COLO829 (cell line): ENCODE measurements at regions not wholly inside any gene's neighbourhood (a gene's known extent, or its start where the extent isn't known, plus 50 kb on each side); places are given as distances from the start of the nearest gene placed in this dataset.

ENCODE experiments used
- DNase-seq: peaks from one replicate; pipeline ENCODE4 v3.0.0; 2012; ENCODE audit warnings: low spot score

DNA sequence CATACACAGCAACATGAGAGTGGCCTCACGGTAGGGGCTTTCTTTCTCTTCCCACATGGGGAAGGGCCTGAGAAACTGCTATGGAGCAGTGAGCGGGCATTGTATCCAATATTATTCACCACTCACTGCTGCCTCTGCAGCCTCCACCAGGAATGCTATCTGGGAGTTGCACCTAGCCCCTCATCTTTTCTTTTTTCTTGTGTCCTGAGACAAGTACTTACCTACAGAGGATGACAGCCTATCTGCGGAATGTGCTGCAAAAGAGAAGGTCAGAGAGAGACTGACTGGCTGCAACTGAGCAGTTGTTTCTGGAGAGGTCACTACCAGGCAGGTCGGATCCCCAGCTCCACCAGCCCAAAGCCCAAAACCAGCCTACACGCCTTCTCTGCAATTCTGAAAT, 52.1 kb upstream of the HTATIP2 start:
- no peak for DNase-seq

DNA sequence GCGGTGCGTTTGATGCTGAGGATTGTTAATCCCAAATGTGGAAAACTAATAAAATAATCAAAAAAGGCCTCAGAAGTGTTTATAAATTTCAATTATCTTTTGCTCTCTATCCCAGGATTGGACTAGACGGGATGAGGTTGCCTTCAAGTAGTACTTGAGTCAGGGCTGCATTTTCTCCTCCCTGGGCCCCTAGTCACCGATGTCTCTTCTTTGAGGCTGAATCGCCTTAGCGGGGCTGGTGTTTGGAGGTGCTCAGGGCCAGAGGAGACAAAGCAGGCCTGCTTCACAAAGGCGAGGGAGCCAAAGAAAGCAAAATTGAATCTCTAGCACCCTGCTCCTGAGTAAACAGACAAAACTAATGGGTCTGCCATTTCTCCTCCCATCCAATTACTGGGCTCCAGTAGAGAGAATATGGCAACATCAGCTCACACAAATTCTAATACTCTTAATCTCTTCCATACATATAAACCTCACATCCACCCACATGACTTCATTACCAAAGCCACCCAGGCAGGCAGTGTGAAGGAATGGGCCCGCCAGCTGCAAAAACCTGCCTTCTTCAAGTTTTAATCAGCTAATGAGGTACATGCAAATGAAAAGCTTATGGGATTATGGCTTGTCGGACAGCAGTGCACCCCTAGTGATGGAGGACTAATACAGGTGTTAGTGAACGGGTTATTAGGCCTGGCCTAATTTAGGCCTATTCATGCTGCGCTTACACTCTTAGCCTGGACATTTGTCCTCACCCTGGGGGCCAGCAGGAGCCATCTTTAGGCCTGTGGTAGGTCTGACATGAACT, 52.7 kb upstream of the HTATIP2 start:
- DNase-seq: no peak

DNA sequence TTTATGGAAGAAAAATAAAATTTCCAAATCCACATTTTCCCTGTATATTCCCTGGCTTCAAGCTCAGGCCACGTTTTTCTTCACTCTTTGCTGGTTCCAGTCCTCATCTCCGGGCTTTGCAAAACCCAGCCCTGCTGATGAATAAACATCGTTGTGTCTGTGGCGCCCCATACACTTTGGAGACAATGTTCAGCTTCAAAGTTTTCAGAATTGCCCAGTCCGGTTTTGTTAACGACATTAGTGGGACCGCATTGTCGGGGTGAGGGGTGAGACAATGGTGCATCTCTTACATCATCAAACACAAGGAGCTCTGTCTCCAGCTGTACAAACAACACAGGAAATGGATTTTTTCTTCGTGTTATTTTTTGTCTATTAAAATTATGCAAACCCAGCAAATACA, 53.4 kb upstream of the HTATIP2 start:
- DNase-seq: peak; percentile 13

DNA sequence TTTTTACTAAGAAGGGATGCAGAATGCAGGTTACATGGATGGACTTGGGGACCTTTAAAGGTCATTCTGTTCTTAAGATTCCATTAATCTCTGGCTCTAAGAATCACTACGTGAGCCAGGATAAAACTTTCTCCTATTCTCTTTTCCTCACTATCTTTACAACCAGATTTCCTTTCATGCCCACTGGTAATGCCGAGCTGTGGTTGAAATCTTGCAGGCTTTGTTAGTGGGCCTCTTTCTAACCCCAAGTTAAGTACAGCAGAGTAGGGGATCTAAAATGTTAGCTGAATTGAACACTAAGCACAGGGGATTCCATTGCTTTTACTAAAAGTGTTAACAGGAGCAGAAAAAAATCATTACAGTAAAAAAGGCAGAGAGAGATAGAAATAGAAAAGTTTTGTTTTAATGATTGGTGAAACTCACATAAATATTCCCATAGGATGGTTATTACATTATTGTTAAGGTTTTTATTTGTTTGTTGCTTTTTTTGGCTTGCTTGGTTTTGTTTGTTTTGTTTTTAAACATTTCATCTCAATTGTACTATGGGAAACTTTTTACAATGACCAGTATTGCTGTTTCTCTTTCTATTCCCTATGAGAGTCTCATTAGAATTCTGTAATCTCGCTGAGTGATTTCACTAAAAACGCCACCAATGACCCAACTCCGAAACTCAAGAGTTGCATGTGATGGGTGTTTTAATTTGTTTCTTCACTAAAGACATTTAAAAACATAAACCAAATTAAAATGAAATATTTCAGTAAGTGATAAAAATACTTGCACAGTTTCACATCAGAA, 54.1 kb upstream of the HTATIP2 start:
- DNase-seq: no peak

DNA sequence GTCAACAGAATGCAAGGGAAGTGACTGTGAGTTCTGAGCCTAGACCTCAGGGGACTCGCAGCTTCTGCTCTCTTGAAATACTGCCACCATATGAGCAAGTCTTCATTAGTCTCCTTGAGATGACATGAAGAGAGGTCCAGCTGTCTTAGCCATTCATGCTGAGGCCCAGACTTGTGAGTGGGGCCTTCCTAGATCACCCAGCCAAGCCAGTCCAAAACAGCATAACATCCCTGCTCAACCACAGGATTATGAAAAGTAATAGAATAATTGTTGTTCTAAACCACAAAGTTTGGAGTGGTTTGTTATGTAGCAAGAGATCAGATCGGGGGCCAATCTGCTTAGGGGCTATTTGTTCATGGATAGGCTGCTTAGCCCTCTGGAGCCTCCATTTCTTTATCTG, 54.9 kb upstream of the HTATIP2 start:
- no peak for DNase-seq

DNA sequence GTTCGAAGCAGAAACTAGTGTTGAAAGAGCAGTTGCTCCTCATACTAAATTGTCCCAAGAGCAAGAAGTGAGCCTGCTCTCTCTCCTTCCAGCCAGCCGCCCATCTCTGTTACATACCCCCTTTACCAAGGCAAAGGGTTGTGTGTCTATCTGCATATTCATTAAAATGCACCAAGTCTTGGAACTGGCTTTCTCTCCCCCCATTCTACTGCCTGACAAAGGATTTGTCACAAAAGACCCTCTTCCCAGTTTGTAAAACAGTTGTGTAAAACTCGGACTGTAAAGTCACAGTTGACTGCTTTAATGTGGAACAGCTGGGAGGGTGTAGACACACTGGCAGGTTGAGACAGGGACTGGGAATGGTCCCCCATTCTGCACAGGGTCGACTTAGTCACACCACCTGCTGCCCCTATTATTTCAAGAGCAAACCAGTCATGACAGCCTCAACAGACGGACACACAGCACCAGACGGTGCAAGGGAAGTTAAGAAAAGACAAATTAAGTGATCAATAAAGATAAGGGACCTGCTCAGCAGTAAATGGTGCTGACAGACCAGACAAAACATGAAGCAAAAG, 60.0 kb upstream of the HTATIP2 start:
- DNase-seq: no peak

DNA sequence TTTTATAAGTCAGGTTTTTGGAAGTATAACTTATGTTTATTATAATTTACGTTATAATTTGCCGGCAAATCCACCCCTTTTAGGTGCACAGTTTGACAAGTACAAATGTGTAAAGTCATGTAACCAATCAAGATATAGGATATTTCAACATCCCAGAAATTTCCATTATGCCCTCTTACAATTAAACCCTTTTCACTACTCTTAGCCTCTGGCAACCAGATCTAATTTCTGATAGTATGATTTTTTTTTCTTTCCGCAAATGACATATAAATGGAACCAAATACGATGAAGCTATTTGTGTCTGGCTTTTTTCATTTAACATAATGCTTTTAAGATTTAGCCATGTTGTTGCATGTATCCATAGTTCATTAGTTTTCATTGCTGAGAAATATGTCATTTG, 69.5 kb upstream of the HTATIP2 start:
- no peak for DNase-seq

DNA sequence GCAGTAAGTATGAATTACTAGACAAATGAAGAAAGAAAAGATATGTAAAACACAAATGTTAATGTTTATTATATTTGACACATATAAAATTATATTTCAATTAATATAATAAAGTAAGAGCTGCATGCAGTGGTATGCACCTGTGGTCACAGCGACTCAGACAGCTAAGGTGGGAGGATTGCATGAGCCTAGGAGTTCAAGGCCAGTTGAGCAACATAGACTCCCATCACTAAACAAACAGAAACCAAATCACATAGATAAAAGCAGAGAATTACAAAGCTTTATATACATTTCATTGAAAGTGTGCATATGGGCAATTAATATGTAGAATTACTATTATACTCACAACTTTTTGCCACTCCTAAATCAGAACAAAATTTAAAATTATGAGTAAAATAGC, 70.0 kb upstream of the HTATIP2 start:
- no peak for DNase-seq

DNA sequence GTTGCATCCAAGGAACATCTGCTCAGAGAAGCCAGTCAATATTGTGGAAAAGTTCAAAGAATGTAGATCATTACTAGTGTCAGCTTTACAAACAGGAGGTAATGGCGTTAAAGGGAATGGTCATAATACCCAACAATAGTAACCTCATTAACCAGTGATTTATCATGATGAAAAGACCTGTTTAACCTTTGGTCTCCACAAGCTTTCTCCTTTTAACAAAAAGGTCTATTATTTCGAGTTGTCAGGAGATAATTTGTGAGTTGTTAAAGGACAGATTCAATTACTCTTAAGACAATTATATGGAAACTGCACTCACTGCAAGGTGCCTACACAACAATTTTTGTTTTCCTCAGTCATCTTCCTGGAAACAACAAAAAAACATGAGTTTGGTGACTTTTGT, 73.8 kb upstream of the HTATIP2 start:
- no peak for DNase-seq

DNA sequence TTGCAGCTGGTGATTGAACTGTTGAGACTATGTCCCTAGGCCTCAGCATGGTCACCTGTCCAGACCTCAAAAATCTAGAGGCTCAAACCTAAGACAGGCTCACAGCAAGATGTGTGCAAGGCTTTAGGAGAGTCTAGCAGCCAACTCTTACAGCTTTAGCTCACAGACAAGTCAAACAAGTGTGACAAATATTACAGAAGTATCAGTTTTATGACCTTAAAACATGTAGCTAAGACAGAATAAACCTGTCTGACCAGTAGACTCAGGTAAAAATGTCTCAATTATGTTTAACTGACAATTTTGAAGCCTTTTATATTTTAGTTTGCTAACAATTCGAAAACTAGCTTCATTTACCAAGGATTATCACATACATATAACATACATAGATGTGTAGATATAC, 80.0 kb upstream of the HTATIP2 start:
- DNase-seq: no peak

DNA sequence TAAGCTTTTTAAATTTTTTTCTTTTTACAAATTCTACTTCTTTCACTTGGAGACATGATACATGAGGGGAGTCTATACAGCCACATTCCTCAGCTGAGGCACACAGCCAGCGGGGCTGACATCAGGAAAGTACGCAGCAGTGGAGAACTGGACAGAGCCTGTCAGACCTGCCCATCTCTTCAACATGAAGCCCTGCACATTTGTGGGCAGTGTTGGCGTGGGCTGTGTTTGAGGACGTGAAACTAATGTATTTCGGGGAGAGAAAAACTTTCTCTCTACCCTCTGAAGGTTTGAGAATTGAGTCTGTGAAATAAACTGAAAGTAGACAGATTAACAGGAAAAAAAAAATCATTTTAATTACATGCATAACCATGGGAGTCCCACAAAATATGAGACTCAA, 84.8 kb upstream of the HTATIP2 start:
- peak; percentile 11 for DNase-seq

DNA sequence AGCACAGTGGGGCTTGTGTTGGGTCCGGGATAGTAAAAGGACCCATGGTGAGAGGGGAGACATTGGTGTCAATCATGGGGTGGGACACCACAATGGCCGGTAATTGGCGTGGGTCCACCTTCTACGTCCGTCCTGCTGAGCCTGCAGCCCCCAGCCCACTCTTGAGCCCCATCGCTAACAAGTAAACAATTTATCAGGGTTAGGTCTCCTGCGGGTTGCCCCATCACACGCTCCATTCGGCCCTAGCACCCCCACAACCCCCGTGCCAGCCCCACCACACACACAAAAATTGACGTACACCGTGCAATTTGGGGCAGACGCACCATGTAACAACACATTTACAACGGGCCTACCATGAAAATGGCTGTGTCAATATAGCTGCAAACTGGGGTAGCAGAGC, 86.5 kb upstream of the HTATIP2 start:
- no peak for DNase-seq

DNA sequence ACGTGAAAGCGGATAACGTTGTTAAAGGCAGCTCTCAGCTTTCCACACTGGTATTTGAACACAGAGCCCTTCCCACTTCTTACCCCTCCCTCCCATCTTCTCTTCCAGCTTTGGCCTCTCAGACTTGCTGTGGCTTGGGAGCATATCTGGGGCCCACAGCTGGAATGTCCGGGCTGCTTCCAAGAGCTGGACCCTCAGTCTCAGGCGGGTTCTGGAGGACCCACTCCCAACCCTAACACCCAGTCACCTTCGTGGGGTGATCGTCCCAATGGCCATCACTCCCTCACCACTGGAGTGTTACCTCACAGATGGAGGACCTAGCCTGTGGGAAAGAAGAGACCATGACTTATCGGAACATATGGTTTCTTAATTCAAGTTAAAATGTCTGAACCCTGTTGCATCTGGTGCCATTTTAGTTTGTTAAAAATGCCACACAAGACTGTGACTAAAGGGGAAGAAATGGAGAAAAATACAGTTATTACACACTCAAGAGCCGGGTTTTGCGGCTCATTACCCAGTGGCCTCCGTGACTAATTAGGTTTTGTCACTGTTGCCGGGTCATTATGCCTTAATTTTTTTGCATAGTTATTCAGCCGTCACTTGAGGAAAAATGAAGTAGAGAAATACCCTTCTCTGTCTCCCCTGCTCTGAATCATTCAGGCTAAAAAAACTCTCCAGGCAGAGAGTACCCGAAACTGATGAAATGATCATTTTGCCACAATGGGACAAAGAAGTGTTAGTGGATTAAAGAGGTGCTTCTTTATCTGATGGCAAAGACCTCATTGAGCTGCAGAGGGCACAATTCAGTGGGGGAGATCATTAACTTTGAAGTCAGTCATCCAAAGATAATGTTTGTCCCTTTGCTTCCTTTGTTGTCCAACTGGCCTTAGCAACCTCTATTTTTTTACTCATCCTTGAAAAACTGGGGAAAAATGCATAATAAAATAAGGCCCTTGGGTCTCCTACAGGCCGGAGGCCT, 87.2 kb upstream of the HTATIP2 start:
- DNase-seq: no peak

DNA sequence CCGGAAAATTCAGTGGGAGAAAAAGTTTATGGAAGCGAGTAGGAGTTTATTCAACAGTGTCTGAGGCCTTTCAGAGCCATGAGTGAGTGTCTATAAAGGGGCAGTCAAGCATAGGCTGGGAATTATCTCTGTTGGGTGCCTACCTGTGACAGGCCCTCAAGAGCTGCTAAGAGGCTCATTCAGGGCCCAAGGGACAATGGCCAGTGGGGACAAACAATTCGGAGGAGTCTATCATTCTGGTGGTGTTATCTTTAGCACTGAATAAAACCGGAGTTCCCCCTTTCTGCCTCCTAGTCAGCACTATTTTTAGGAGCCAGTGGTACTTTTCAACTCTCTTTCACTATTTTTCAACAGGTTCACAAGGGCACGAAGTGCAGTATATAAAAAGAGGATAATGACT, 89.5 kb upstream of the HTATIP2 start:
- DNase-seq: no peak

DNA sequence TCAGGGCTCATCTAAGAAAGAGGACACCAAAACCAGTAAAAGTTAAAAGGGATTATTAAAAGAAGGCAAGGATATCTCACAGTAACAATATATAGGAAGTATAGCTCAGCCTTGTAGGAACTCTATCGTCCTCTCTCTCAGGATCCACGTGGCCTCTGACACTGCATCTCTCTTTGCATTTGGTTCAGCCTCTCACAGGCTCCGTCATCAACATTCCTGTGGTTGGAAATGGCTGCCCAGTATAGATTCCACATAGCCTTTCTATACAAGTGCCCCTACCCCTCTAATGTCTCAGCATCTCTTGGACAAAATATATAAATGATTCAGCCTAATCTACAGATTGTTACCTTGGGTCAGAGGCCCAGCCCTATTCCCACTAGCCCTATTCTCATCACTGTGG, 101.3 kb upstream of the DBX1 start:
- DNase-seq: no peak

DNA sequence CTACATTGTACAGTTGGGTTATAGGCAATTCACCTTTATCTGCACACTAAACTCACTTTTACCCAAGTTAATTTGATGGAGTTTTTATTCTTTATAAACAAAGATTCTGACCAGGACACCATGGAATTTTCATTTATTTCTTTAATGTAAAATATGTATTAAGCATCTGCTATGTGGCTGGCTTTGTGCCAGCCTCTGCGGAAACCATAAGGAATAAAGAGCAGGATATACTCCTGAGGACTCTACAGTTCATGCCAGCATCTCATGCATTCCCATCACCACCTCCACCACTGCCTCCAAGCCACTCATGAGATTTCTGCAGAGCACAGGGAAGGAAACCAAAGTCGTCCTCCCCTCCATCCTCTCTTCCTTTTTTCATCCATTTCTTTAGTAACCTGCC, 100.0 kb upstream of the DBX1 start:
- DNase-seq: no peak

DNA sequence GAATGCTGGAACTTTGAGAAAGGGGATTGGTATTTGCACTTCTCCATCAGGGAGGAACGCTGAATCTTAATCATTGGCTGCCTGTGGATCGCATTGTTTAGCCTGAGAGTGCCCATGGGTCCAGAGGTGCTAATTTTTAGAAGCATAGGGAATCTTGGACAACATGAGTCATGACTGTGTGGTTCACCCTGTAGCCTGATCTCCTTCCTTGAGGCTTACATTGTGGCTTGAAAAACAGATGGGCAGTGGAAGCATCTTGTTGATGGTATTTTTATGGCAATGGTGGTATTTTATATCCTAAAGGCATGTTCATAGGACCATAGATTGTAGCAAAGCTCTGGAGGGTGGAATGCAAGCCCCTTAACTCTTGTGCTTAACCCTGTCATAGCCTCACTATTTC, 99.2 kb upstream of the DBX1 start:
- DNase-seq: no peak

DNA sequence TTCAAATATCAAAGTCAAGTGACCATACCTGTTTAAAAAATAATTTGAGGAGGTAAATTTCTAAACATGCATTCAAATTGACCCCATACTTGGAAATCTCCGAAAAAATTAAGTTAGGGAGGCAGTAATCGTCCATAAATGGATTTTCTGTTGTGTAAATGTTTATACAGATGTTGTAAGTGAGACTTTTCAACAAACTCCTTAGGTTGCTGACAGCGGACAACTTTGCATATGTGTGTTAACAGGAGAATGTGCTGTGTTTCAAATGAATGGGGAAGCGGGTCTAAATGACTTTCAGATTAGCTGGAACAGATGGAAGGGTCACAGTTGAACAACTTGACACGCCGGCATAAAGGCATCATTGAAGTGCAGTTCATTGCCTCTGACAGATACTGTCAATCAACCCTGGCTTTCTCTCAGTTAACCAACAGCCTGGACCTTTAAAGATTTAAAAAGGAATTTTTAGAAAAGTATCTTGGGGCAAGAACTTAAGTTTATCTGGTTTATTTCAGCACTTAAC, 98.2 kb upstream of the DBX1 start:
- DNase-seq: no peak

DNA sequence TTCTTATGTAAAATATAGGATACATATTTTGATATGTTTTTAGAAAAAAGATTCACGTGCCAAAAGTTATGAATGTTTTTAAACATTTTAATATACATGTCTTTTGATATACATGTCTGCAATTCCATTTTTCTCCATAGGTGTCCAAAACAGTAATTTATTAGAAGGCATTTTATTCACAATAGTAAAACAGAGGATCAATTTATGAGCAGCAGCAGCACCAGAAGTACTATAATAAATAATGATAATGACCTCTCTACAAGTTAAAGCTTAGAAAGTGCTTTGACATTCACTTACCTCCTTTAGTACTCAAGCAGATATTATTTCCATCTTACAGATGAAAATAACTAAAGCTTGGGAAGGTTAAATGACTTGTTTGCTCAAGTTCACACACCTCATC, 96.7 kb upstream of the DBX1 start:
- no peak for DNase-seq

DNA sequence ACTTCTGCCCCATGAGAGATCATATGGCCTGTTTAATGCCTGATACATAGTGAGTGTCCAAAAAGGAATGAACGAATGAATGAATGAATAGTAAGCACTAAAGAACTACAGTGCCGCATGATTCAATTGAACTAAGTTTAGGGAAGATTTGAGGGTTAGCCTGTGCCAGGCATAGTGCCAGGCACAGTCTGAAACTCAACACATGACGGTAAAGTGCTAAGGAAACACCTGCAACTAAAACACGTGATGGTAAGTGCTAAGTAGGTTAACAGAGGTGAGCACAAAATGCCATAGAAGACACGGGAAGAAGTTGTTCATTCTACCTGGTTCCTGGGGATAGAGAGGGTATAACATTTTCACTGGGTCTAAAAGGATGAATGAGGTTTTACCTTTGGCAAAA, 93.5 kb upstream of the DBX1 start:
- no peak for DNase-seq

DNA sequence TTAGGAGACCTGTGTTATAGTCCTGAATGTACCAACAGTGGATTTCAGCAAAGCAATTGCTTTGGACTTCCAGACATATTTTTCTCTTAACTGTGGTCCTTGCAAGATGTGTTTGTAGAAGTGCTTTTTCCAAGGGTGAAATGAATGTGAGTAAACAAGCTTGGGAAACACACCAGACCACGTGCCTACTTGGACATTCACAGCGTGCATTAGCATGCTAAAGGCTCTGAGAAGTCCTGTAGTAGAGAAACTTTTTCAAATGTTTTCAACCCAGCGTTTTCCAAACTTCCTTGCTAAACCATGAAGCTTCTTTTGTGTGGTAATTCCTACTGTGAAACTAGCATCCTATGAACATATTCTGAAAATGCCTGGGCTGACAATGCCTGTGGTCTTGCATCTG, 91.2 kb upstream of the DBX1 start:
- no peak for DNase-seq
